T1000 (cell line): ENCODE measurements at regions not wholly inside any gene's neighbourhood (a gene's known extent, or its start where the extent isn't known, plus 50 kb on each side); places are given as distances from the start of the nearest gene placed in this dataset.
"Not testable (repeated sequence)": the region's sequence is repeated elsewhere in the genome, so short reads cannot be mapped to it uniquely, and the experiment has no call there.

ENCODE experiments used
- DNase-seq: peaks from one replicate; lab custom pipeline; 2025; ENCODE audit warnings: mixed read lengths; lab: John Stamatoyannopoulos, UW

DNA sequence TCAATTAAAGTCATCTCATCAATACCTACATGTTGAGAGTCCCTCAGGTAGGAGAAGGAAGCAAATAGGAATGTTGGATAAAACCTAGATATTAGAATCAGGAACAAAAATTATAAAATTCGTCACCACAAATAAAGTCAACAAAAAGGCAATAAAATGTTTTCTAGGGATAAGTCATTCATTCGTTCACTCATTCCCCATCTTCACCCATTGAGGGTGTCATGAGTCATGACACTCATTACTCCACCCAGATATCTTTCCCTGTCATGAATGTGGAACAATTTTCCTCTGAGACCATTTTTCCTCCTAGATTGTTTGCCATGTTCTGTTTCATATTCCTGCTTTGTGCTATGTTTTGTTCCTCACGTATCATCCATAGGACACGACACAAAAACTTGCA lies 50.9 kb upstream of the OLIG3 start:
- no peak for DNase-seq

- no peak for DNase-seq
These were observed 53.0 kb upstream of the OLIG3 start for GRCh38 chr6:137547186-137547585.

DNA sequence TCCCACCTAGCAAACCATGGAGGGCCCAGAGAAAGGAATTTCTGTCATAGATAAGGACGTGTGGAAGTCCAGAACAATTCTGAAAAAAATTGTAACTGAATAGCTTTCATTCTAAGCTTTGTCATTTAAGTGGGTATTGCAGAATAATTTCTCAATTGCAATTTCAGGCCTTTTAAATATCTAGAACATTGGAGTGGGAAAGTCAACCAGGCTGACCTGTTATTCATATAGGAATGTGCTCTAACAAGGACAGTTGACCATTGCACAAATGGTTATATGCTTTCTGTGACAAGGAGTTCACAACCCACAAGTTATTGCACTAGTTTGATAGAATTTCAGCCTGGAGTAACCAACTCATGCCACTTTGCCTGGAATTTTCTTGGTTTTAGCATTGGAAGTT lies 53.4 kb upstream of the OLIG3 start:
- DNase-seq, result no peak

- no peak for DNase-seq
These were observed 54.9 kb upstream of the OLIG3 start for GRCh38 chr6:137549106-137549505.

DNA sequence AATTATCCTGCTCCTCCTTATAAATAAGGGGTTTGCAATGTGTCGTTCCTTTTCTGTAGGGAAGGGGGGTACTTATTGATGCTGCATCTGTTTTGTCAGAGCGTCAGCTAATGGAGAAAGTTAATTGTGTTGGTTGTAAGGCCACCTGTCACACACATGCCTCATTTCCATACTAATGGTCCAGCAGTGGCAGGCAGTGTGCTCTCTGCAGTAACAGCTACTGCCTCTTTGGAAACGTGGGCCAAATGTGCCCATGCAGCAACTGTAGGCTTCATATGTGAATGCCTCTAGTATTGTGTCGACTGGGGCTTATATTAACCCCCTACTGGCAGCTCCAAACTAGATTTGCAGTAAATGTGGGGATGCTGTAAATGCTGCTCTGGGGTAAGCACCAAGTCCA lies 56.3 kb upstream of the OLIG3 start:
- DNase-seq, result no peak

DNA sequence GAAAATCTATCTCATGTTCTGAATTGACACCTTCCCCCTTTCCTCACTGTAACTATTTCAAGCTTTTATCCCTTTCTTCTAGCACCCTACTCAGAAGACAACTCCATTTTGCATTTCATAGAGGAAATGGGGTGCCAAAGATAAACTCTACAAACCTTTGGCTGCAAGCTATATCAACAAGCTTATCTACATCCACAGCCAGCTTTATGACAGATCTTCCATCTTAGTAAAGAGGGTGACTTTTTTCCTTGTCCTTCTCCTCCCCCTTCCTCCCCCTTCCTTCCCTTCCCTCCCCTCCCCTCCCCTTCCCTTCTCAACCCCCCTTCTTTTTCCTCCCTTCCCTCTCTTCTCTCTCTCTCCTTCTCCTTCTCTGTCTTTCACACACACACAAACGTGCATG lies 58.0 kb upstream of the OLIG3 start:
- no peak for DNase-seq

DNA sequence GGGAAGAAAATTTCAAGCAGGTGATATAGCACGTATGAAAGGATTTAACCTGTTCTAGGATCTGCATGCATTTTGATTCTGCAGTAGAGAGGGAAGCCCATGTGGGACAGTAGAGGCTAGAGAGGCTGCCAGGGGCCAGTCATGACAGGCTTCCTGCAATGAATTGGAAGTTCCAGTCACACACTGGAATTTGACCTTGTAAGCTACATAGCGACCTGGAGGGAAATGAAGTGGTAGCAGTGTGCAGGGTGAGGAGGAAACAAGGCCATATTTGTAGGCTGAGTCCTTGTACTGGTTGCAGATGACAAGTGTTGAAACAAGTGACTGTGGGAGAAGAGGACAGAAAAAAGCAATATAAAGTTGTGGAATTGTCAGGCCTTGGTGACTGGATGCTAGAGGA lies 58.6 kb upstream of the OLIG3 start:
- no peak for DNase-seq

DNA sequence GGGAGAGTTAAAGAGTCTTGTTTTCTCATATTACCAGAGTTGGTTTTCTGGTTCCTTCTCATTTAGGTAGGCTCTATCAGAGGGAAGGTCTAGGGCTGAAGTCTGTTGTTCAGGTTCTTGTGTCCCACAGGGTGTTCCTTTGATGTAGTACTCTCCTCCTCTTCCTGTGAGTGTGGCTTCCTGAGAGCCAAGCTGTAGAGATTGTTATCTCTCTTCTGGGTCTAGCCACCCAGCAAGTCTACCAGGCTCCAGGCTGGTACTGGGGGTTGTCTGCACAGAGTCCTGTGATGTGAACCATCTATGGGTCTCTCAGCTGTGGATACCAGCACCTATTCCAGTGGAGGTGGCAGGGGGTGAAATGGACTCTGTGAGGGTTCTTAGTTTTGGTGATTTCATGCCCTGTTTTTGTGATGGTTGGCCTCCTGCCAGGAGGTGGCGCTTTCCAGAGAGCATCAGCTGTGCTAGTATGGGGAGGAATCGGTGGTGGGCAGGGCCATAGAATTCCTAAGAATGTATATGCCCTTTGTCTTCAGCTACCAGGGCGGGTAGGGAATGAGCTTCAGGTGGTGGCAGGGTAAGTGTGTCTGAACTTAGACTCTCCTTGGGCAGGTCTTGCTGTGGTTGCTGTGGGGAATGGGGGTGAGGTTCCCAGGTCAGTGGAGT lies 65.5 kb upstream of the OLIG3 start:
- not testable (repeated sequence) for DNase-seq

DNA sequence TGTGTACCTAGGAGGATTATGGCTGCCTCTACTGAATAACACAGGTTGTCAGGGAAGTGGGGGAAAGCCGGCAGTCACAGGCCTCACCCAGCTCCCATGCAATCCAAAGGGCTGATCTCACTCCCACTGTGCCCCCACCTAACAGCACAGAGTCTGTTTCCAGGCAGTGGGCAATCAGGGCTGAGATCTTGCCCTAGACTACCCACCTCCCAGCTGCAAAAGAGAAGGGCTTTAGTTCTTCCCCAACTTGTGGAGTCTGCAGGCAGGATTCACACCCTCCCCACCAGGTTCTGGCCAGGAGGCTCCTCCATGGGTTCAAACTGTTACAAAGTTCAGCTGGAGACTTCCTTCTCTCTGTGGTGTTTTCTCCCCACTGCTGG lies 66.0 kb upstream of the OLIG3 start:
- no peak for DNase-seq

DNA sequence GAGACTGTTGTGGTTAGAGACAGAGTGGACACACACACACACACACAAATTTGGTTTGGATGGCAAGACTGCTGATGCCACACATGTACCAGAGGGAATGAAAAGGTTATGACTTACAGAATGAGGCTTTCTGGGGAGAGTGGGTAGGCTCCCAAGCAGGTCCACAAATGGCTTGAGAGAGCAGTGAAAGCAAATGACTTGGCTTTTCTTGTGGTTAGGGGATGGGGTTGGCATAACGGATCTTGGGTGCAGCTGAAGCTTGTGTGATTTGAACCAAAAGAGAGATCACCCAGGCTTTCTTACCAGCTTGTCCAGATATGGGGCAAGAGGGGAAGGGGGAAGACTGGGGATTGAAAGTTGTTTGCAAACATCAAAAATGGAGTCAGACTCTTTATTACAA lies 73.9 kb upstream of the OLIG3 start:
- DNase-seq, result no peak

DNA sequence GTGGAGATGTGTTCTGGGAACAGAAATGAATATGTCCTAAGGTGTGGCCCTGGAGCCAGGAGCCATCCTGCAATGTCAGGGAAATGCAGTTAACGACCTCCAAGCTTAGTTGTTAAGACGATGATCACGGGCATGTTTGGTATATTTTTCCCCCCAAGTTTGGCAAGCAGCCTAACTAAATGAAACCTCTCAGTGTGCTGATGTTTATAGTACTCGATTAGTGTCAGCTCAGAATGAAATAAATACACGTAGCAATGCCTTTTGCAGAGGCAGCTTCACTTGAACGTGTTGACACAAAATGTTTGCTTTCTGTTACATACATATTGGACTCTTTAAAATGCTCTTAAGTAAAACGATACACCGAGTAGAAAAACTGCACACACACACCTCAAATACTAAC lies 76.2 kb upstream of the OLIG3 start:
- no peak for DNase-seq

DNA sequence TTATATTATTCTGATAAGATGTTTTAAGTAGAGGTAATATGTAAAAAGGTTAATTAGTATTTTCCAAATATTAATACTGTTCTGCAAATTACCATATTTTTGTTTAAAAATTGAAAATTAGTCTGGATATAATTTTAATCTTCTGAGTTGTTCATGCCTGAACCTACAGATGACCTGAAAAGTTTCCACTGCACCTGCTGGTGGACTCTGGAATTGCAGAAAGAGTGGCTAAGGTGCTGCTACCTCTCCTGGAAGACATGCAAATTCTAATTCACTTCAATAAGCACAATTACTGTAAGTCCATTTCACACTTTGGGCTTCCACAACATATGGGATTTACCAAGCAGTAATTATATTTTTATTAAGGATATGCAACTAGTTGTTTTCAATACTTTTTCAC lies 77.7 kb upstream of the OLIG3 start:
- no peak for DNase-seq

- no peak for DNase-seq
These were observed 79.5 kb upstream of the OLIG3 start for GRCh38 chr6:137573739-137574138.

DNA sequence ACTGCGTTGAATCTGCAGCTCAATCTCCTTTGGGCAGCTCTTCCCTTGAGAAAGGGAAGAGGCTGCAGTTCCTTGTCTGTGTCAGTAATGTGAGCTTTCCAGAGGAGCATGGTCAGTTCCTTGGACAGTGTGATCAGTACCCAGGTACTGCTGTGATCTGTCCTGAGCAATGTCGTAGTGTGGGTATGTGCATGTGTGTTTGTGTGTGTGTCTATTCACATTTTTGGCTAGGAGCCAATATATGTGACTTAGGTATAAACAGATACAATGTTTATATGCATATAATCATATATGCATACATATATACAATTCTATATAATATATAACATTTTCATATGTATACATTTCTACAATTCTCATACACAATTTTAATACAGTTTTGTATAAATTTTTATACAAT lies 85.4 kb upstream of the OLIG3 start:
- DNase-seq, result no peak

- DNase-seq, result no peak
These were observed 87.0 kb upstream of the OLIG3 start for GRCh38 chr6:137581019-137581707.

DNA sequence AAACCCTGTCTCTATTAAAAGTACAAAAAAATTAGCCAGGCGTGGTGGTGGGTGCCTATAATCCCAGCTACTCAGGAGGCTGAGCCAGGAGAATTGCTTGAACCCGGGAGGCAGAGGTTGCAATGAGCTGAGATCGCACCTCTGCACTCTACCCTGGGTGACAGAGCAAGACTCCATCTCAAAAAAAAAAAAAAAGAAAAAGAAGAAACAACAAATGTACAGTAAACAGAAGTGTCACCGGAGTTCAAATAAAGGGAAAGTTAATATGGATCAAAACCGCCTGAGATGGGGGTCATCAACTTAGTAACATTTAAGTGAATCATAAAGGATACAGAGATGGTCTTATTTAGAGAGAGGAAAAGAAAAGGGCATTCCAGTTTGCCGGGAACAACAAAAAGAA lies 89.3 kb upstream of the OLIG3 start:
- not testable (repeated sequence) for DNase-seq

- DNase-seq, result no peak
These were observed 94.3 kb upstream of the OLIG3 start for GRCh38 chr6:137588472-137588871.

GRCh38 chr6:137589067-137589848 lies 95.1 kb upstream of the OLIG3 start:
- DNase-seq, result peak; percentile 3

GRCh38 chr6:137590684-137591083 lies 96.5 kb upstream of the OLIG3 start:
- no peak for DNase-seq

DNA sequence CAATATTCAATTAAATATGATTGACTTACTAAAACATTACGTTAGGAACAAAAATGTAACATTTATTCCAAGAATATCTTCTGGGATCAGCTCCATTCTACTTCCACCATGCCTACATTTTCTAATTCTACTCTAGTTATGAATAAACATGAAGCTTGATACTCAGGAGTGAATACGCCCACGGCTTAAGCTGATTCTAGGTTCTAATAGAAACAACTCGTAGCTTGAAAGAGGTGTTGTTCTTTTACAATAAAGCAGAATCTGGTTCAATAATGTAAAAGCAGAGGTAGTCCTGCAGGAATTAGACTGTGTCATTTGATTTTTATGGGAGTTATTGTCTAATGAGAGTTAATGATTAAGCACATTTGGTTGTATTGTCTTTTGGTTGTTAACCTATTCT lies 107.3 kb upstream of the OLIG3 start:
- DNase-seq, result no peak

GRCh38 chr6:137602313-137603197 lies 108.4 kb upstream of the OLIG3 start:
- no peak for DNase-seq

DNA sequence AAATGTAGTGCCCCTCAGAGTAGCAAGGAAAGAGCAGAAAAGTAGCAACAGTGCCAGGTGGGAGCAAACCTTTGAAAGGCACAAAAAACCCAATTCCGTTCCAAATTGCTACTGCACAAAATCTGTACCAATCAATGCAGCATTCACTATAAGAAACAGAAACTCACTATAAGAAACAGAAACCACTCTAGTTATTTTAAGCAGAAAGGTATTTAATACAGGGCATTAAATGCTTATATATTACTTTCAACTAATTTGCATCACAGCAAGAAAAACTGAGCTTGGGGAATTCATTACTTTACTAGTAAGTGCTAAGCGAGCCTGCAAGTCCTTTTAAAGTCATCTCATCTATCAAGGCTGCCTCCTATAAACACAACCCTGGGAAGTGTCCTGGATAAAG lies 116.5 kb upstream of the OLIG3 start:
- no peak for DNase-seq
